CD4-positive, alpha-beta memory T cell (primary cell): ENCODE measurements at regions not wholly inside any gene's neighbourhood (a gene's known extent, or its start where the extent isn't known, plus 50 kb on each side); places are given as distances from the start of the nearest gene placed in this dataset.

Experiments
- CTCF ChIA-PET: fragments of 350-600 bp; sonication (Branson Sonifier 250); formaldehyde crosslinking; loops from one replicate; lab custom pipeline; 2021; ENCODE audit warnings: inconsistent platforms; ENCODE audit not compliant: partially characterized antibody; lab: Charles Lee
- POLR2A ChIA-PET: fragments of 350-600 bp; sonication (Branson Sonifier 250); formaldehyde crosslinking; loops from one replicate; lab custom pipeline; 2021; ENCODE audit not compliant: partially characterized antibody; lab: Charles Lee
- DNase-seq, 5 donors: peaks; one replicate each; pipeline versions ENCODE4 v3.0.0 to v3.0.0-alpha.2; 2020 to 2022; ENCODE audit warnings: mixed read lengths in 1 of 5
- H3K27ac ChIP-seq: one replicate; pipeline ENCODE4 v1.7.0; 2013; ENCODE audit warnings: low read depth, low read length
- H3K27me3 ChIP-seq: 2 replicates; pipeline ENCODE4 v1.7.0; 2013; ENCODE audit warnings: mild to moderate bottlenecking, low read length, moderate library complexity; ENCODE audit not compliant: insufficient read depth
- H3K36me3 ChIP-seq: 2 replicates; pipeline ENCODE4 v1.7.0; 2013; ENCODE audit warnings: mild to moderate bottlenecking, low read length, moderate library complexity; ENCODE audit not compliant: insufficient read depth
- H3K4me1 ChIP-seq: 2 replicates; pipeline ENCODE4 v1.7.0; 2013; ENCODE audit warnings: mild to moderate bottlenecking, low read length, moderate library complexity; ENCODE audit not compliant: insufficient read depth
- H3K4me3 ChIP-seq, 2 donors: one replicate each; pipeline ENCODE4 v1.7.0; 2013; ENCODE audit warnings: low read length in 2 of 2, mild to moderate bottlenecking in 1 of 2
- H3K9me3 ChIP-seq, 2 donors: one replicate each; pipeline ENCODE4 v1.7.0; 2013; ENCODE audit warnings: low read length in 2 of 2, control low read depth in 1 of 2; ENCODE audit not compliant: control insufficient read depth in 1 of 2
- H3K27ac Mint-ChIP-seq, 7 donors: one replicate each; pipeline ENCODE4 v1.8.0; 2020 to 2021; ENCODE audit warnings: mixed read lengths in 7 of 7, mild to moderate bottlenecking in 6 of 7, inconsistent platforms in 3 of 7, moderate library complexity in 3 of 7
- H3K27me3 Mint-ChIP-seq, 2 donors: one replicate each; pipeline ENCODE4 v1.8.0; 2020 to 2021; ENCODE audit warnings: mixed read lengths in 2 of 2
- H3K36me3 Mint-ChIP-seq, 2 donors: one replicate each; pipeline ENCODE4 v1.8.0; 2020 to 2021; ENCODE audit warnings: mixed read lengths in 2 of 2, inconsistent platforms in 1 of 2, mild to moderate bottlenecking in 1 of 2
- H3K4me1 Mint-ChIP-seq, 4 donors: one replicate each; pipeline ENCODE4 v1.8.0; 2020 to 2021; ENCODE audit warnings: mixed read lengths in 4 of 4, mild to moderate bottlenecking in 1 of 4
- H3K4me3 Mint-ChIP-seq, 8 donors: one replicate each; pipeline ENCODE4 v1.8.0; 2020 to 2021; ENCODE audit warnings: mixed read lengths in 8 of 8, mild to moderate bottlenecking in 7 of 8, moderate library complexity in 6 of 8, inconsistent platforms in 3 of 8
- H3K9me3 Mint-ChIP-seq, 8 donors: one replicate each; pipeline ENCODE4 v1.8.0; 2020 to 2021; ENCODE audit warnings: mixed read lengths in 8 of 8, mild to moderate bottlenecking in 5 of 8, inconsistent platforms in 3 of 8, moderate library complexity in 1 of 8
- intact Hi-C: fragments of 100-400 bp; cut with micrococcal nuclease; formaldehyde crosslinking; loops from one replicate; pipeline ENCODE4 v1.15.1; 2023

- Histone ChIP-seq H3K27me3 (no peaks in the 10 kb centered on the region), H3K4me1 (no peaks in the 10 kb centered on the region), H3K36me3 (no peaks in the 10 kb centered on the region), H3K27ac (no peak overlapping the region), H3K9me3 (no peaks in the 10 kb centered on the region), H3K4me3 (no peak overlapping the region)
- Mint-ChIP-seq H3K27ac (no peak overlapping the region), H3K4me1 (no peaks in the 10 kb centered on the region), H3K27me3 (no peaks in the 10 kb centered on the region), H3K4me3 (no peak overlapping the region), H3K36me3 (no peaks in the 10 kb centered on the region), H3K9me3 (peaks cover 0 to 15% (median 5%) of the 10 kb centered on the region in 8 donors)
- intact Hi-C loops, result no loop called here
- DNase-seq, result no peak
- ChIA-PET CTCF (no interaction called here), POLR2A (no interaction called here)
These were observed 291.0 kb upstream of the SLITRK6 start for GRCh38 chr13:86090181-86090580.

DNA sequence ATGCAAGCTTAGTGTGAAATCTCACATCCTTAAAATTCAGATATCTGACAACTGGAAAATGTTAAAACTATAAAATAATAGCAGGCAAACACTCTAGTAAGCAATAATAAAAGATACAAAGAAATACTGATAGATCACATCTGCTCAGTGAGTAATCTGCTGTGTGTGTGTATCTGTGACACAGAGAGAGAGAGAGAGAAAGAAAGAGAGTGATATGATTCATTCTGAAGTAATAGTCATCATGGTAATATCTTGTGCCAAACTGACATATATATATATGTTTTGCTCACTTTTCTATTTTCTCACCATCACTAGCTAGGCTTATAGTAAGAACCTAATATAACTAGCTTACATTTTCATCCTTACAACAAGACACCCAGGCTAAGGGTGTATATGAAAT, 288.0 kb upstream of the SLITRK6 start:
- Mint-ChIP-seq H3K4me3 (no peak overlapping the region), H3K9me3 (peaks cover 0 to 18% (median 7%) of the 10 kb centered on the region in 8 donors), H3K4me1 (no peaks in the 10 kb centered on the region), H3K27ac (no peak overlapping the region), H3K27me3 (no peaks in the 10 kb centered on the region), H3K36me3 (no peaks in the 10 kb centered on the region)
- Histone ChIP-seq H3K4me3 (no peak overlapping the region), H3K9me3 (no peaks in the 10 kb centered on the region), H3K36me3 (no peaks in the 10 kb centered on the region), H3K27ac (no peak overlapping the region), H3K27me3 (no peaks in the 10 kb centered on the region), H3K4me1 (no peaks in the 10 kb centered on the region)
- intact Hi-C loops, result no loop called here
- POLR2A ChIA-PET, result no interaction called here
- CTCF ChIA-PET, result no interaction called here
- DNase-seq, result no peak

- Histone ChIP-seq H3K9me3 (no peaks in the 10 kb centered on the region), H3K4me1 (no peaks in the 10 kb centered on the region), H3K27ac (no peak overlapping the region), H3K27me3 (no peaks in the 10 kb centered on the region), H3K4me3 (no peak overlapping the region), H3K36me3 (no peaks in the 10 kb centered on the region)
- Mint-ChIP-seq H3K9me3 (peaks cover 0 to 18% (median 8%) of the 10 kb centered on the region in 8 donors), H3K27ac (no peak overlapping the region), H3K4me3 (no peak overlapping the region), H3K27me3 (no peaks in the 10 kb centered on the region), H3K36me3 (no peaks in the 10 kb centered on the region), H3K4me1 (no peaks in the 10 kb centered on the region)
- intact Hi-C loops, result no loop called here
- no peak for DNase-seq
- ChIA-PET CTCF (no interaction called here), POLR2A (no interaction called here)
These were observed 286.7 kb upstream of the SLITRK6 start for GRCh38 chr13:86085890-86086289.

DNA sequence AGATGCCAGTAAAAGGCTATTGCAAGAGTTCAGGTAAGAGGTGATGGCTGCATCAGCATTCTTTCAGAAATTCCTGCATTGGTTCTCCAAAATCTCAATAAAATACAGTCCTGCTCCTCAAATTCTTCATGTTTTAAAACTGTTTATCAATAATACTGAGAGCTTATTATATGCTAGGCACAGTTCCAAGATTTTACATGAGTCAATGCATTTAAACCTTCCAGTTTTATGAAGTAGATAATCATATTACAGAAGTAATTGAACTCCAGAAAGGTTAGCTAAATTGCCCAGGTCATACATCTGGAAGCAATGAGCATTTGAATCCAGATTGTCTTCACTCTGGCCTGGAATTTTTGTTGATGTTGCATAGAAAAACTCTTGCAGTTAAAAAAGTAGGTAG, 282.9 kb upstream of the SLITRK6 start:
- intact Hi-C loops, result no loop called here
- H3K4me3 Mint-ChIP-seq, result no peak overlapping the region
- H3K36me3 Mint-ChIP-seq, result no peaks in the 10 kb centered on the region
- peaks cover 0 to 3% of the 10 kb centered on the region in 2 donors for H3K9me3 ChIP-seq
- POLR2A ChIA-PET, result no interaction called here
- H3K4me1 Mint-ChIP-seq, result no peaks in the 10 kb centered on the region
- no peak overlapping the region for H3K27ac Mint-ChIP-seq
- H3K9me3 Mint-ChIP-seq, result peaks cover 0 to 6% (median 4%) of the 10 kb centered on the region in 8 donors
- H3K27me3 Mint-ChIP-seq, result no peaks in the 10 kb centered on the region
- H3K36me3 ChIP-seq, result no peaks in the 10 kb centered on the region
- no peaks in the 10 kb centered on the region for H3K4me1 ChIP-seq
- CTCF ChIA-PET, result no interaction called here
- no peak overlapping the region for H3K27ac ChIP-seq
- H3K4me3 ChIP-seq, result no peak overlapping the region
- no peaks in the 10 kb centered on the region for H3K27me3 ChIP-seq
- no peak for DNase-seq

GRCh38 chr13:86080340-86080995, 281.2 kb upstream of the SLITRK6 start:
- no peaks in the 10 kb centered on the region for H3K27me3 ChIP-seq
- peaks cover 0 to 12% (median 4%) of the 10 kb centered on the region in 8 donors for H3K9me3 Mint-ChIP-seq
- no peak overlapping the region for H3K27ac ChIP-seq
- POLR2A ChIA-PET, result no interaction called here
- no peak overlapping the region for H3K4me3 ChIP-seq
- H3K4me1 Mint-ChIP-seq, result no peaks in the 10 kb centered on the region
- intact Hi-C loops, result no loop called here
- H3K36me3 ChIP-seq, result no peaks in the 10 kb centered on the region
- H3K36me3 Mint-ChIP-seq, result no peaks in the 10 kb centered on the region
- H3K4me3 Mint-ChIP-seq, result no peak overlapping the region
- H3K27me3 Mint-ChIP-seq, result no peaks in the 10 kb centered on the region
- peaks cover 0 to 3% of the 10 kb centered on the region in 2 donors for H3K9me3 ChIP-seq
- DNase-seq, result no peak
- H3K4me1 ChIP-seq, result no peaks in the 10 kb centered on the region
- H3K27ac Mint-ChIP-seq, result no peak overlapping the region
- CTCF ChIA-PET, result no interaction called here

GRCh38 chr13:86066611-86067365, 267.6 kb upstream of the SLITRK6 start:
- ChIA-PET POLR2A (no interaction called here), CTCF (no interaction called here)
- H3K4me1 ChIP-seq, result no peaks in the 10 kb centered on the region
- Mint-ChIP-seq H3K4me1 (no peaks in the 10 kb centered on the region), H3K27ac (no peak overlapping the region), H3K27me3 (no peaks in the 10 kb centered on the region), H3K4me3 (no peak overlapping the region), H3K9me3 (peaks cover 2 to 13% (median 8%) of the 10 kb centered on the region in 8 donors), H3K36me3 (no peaks in the 10 kb centered on the region)
- no peaks in the 10 kb centered on the region for H3K27me3 ChIP-seq
- H3K27ac ChIP-seq, result no peak overlapping the region
- no peak overlapping the region for H3K4me3 ChIP-seq
- intact Hi-C loops, result no loop called here
- peaks cover 0 to 4% of the 10 kb centered on the region in 2 donors for H3K9me3 ChIP-seq
- DNase-seq, result no peak
- no peaks in the 10 kb centered on the region for H3K36me3 ChIP-seq

GRCh38 chr13:86052141-86052540, 252.9 kb upstream of the SLITRK6 start:
- no peaks in the 10 kb centered on the region for H3K4me1 ChIP-seq
- H3K4me1 Mint-ChIP-seq, result no peaks in the 10 kb centered on the region
- H3K27ac ChIP-seq, result no peak overlapping the region
- H3K36me3 ChIP-seq, result no peaks in the 10 kb centered on the region
- intact Hi-C loops, result no loop called here
- H3K27me3 Mint-ChIP-seq, result no peaks in the 10 kb centered on the region
- no peaks in the 10 kb centered on the region for H3K9me3 ChIP-seq
- ChIA-PET CTCF (no interaction called here), POLR2A (no interaction called here)
- H3K27me3 ChIP-seq, result no peaks in the 10 kb centered on the region
- no peak overlapping the region for H3K4me3 ChIP-seq
- no peaks in the 10 kb centered on the region for H3K36me3 Mint-ChIP-seq
- peaks cover 0 to 25% (median 11%) of the 10 kb centered on the region in 8 donors for H3K9me3 Mint-ChIP-seq
- no peak overlapping the region for H3K27ac Mint-ChIP-seq
- H3K4me3 Mint-ChIP-seq, result no peak overlapping the region
- no peak for DNase-seq
